ENCODE measurements at regions not wholly inside any gene's neighbourhood (a gene's known extent, or its start where the extent isn't known, plus 50 kb on each side); places are given as distances from the start of the nearest gene placed in this dataset.

- H3K9me3 Mint-ChIP-seq = peaks cover 4 to 10% (median 8%) of the 10 kb centered on the region in 3 donors
- 88% methylated on average over 2 of the region's 3 CpGs for WGBS (ENCODE audit: insufficient coverage)
Measured at GRCh38 chr5:24367216-24367615, 277.6 kb downstream of the CDH10 start.

GRCh38 chr5:24368115-24368514, 276.7 kb downstream of the CDH10 start:
- WGBS (ENCODE audit: insufficient coverage) = no CpG with 5 or more reads among the region's 2 CpGs
- H3K36me3 Mint-ChIP-seq = no peaks in the 10 kb centered on the region
- Histone ChIP-seq H3K4me1 (ENCODE audit: control insufficient read depth in 1 of 2, extremely low read depth in 1 of 2, insufficient read depth in 2 of 2, low read length in 2 of 2) (no peaks in the 10 kb centered on the region), H3K27ac (ENCODE audit: low read length) (no peak overlapping the region), H3K9me3 (no peaks in the 10 kb centered on the region), H3K4me3 (ENCODE audit: control insufficient read depth in 1 of 2, extremely low read depth in 1 of 2, low read length in 1 of 2) (no peak overlapping the region), H3K36me3 (ENCODE audit: control insufficient read depth in 2 of 2, extremely low read depth in 1 of 2, insufficient read depth in 1 of 2, low read length in 1 of 2) (no peaks in the 10 kb centered on the region), H3K27me3 (replicated peaks in 1 of 2; ENCODE audit: control insufficient read depth in 2 of 2, extremely low read depth in 1 of 2, insufficient read depth in 2 of 2, low read length in 1 of 2) (no peaks in the 10 kb centered on the region)
- no peak for ATAC-seq (replicated peaks in 1 of 4)
- peaks cover 3 to 8% (median 7%) of the 10 kb centered on the region in 3 donors for H3K9me3 Mint-ChIP-seq
- no peaks in the 10 kb centered on the region for H3K27me3 Mint-ChIP-seq
- ChIA-PET CTCF (no interaction called here), POLR2A (no interaction called here)
- H3K4me3 Mint-ChIP-seq = no peak overlapping the region
- DNase-seq = no peak
- no peak overlapping the region for H3K27ac Mint-ChIP-seq
- H3K4me1 Mint-ChIP-seq = no peaks in the 10 kb centered on the region

More at GRCh38 chr5:24367216-24367615, 277.6 kb downstream of the CDH10 start:
- ChIA-PET POLR2A (no interaction called here), CTCF (no interaction called here)
- ATAC-seq (replicated peaks in 1 of 4) (no peak), DNase-seq (no peak)
- H3K27me3 Mint-ChIP-seq = no peaks in the 10 kb centered on the region
- H3K4me1 Mint-ChIP-seq = no peaks in the 10 kb centered on the region
- no peaks in the 10 kb centered on the region for H3K36me3 Mint-ChIP-seq
- no peaks in the 10 kb centered on the region for H3K27me3 ChIP-seq (replicated peaks in 1 of 2; ENCODE audit: control insufficient read depth in 2 of 2, extremely low read depth in 1 of 2, insufficient read depth in 2 of 2, low read length in 1 of 2)
- no peak overlapping the region for H3K4me3 Mint-ChIP-seq
- no peak overlapping the region for H3K27ac Mint-ChIP-seq
- H3K4me3 ChIP-seq (ENCODE audit: control insufficient read depth in 1 of 2, extremely low read depth in 1 of 2, low read length in 1 of 2) = no peak overlapping the region
- no peaks in the 10 kb centered on the region for H3K36me3 ChIP-seq (ENCODE audit: control insufficient read depth in 2 of 2, extremely low read depth in 1 of 2, insufficient read depth in 1 of 2, low read length in 1 of 2)
- H3K4me1 ChIP-seq (ENCODE audit: control insufficient read depth in 1 of 2, extremely low read depth in 1 of 2, insufficient read depth in 2 of 2, low read length in 2 of 2) = no peaks in the 10 kb centered on the region
- H3K9me3 ChIP-seq = no peaks in the 10 kb centered on the region
- H3K27ac ChIP-seq (ENCODE audit: low read length) = no peak overlapping the region

- H3K4me1 Mint-ChIP-seq = no peaks in the 10 kb centered on the region
Measured at GRCh38 chr5:24376210-24376609, 268.6 kb downstream of the CDH10 start.

GRCh38 chr5:24376616-24377015, 268.2 kb downstream of the CDH10 start:
- Histone ChIP-seq H3K9me3 (no peaks in the 10 kb centered on the region), H3K27me3 (replicated peaks in 1 of 2; ENCODE audit: control insufficient read depth in 2 of 2, extremely low read depth in 1 of 2, insufficient read depth in 2 of 2, low read length in 1 of 2) (no peaks in the 10 kb centered on the region), H3K4me1 (ENCODE audit: control insufficient read depth in 1 of 2, extremely low read depth in 1 of 2, insufficient read depth in 2 of 2, low read length in 2 of 2) (no peaks in the 10 kb centered on the region), H3K36me3 (ENCODE audit: control insufficient read depth in 2 of 2, extremely low read depth in 1 of 2, insufficient read depth in 1 of 2, low read length in 1 of 2) (no peaks in the 10 kb centered on the region), H3K27ac (ENCODE audit: low read length) (no peak overlapping the region), H3K4me3 (ENCODE audit: control insufficient read depth in 1 of 2, extremely low read depth in 1 of 2, low read length in 1 of 2) (no peak overlapping the region)
- H3K4me1 Mint-ChIP-seq = no peaks in the 10 kb centered on the region
- 100% methylated on average over 2 of the region's 6 CpGs for WGBS (ENCODE audit: insufficient coverage)
- DNase-seq (no peak), ATAC-seq (replicated peaks in 1 of 4) (no peak)
- CTCF ChIA-PET = no interaction called here
- no peaks in the 10 kb centered on the region for H3K27me3 Mint-ChIP-seq
- POLR2A ChIA-PET = no interaction called here
- no peak overlapping the region for H3K4me3 Mint-ChIP-seq
- peaks cover 0 to 13% (median 9%) of the 10 kb centered on the region in 3 donors for H3K9me3 Mint-ChIP-seq
- H3K36me3 Mint-ChIP-seq = no peaks in the 10 kb centered on the region
- H3K27ac Mint-ChIP-seq = no peak overlapping the region

More at GRCh38 chr5:24376210-24376609, 268.6 kb downstream of the CDH10 start:
- DNase-seq (no peak), ATAC-seq (replicated peaks in 1 of 4) (no peak)
- WGBS (ENCODE audit: insufficient coverage) = no CpG with 5 or more reads among the region's 2 CpGs
- H3K27ac ChIP-seq (ENCODE audit: low read length) = no peak overlapping the region
- Mint-ChIP-seq H3K9me3 (peaks cover 0 to 13% (median 9%) of the 10 kb centered on the region in 3 donors), H3K4me3 (no peak overlapping the region), H3K27ac (no peak overlapping the region), H3K36me3 (no peaks in the 10 kb centered on the region), H3K27me3 (no peaks in the 10 kb centered on the region)
- ChIA-PET CTCF (interaction anchor here in 1 of 2 donors (0.6 kb wide), 1 partner anchor 390 kb away, joined by 6 read pairs; no protein-coding TSS in a partner anchor), POLR2A (no interaction called here)
- no peaks in the 10 kb centered on the region for H3K9me3 ChIP-seq
- no peaks in the 10 kb centered on the region for H3K4me1 ChIP-seq (ENCODE audit: control insufficient read depth in 1 of 2, extremely low read depth in 1 of 2, insufficient read depth in 2 of 2, low read length in 2 of 2)
- no peak overlapping the region for H3K4me3 ChIP-seq (ENCODE audit: control insufficient read depth in 1 of 2, extremely low read depth in 1 of 2, low read length in 1 of 2)
- H3K36me3 ChIP-seq (ENCODE audit: control insufficient read depth in 2 of 2, extremely low read depth in 1 of 2, insufficient read depth in 1 of 2, low read length in 1 of 2) = no peaks in the 10 kb centered on the region
- H3K27me3 ChIP-seq (replicated peaks in 1 of 2; ENCODE audit: control insufficient read depth in 2 of 2, extremely low read depth in 1 of 2, insufficient read depth in 2 of 2, low read length in 1 of 2) = no peaks in the 10 kb centered on the region

GRCh38 chr5:24381861-24382489, 262.8 kb downstream of the CDH10 start:
- ATAC-seq (replicated peaks in 1 of 4) (no peak), DNase-seq (no peak)
- no peaks in the 10 kb centered on the region for H3K27me3 Mint-ChIP-seq
- peaks cover 0 to 16% (median 9%) of the 10 kb centered on the region in 3 donors for H3K9me3 Mint-ChIP-seq
- Histone ChIP-seq H3K27ac (ENCODE audit: low read length) (no peak overlapping the region), H3K27me3 (replicated peaks in 1 of 2; ENCODE audit: control insufficient read depth in 2 of 2, extremely low read depth in 1 of 2, insufficient read depth in 2 of 2, low read length in 1 of 2) (no peaks in the 10 kb centered on the region), H3K4me3 (ENCODE audit: control insufficient read depth in 1 of 2, extremely low read depth in 1 of 2, low read length in 1 of 2) (no peak overlapping the region), H3K36me3 (ENCODE audit: control insufficient read depth in 2 of 2, extremely low read depth in 1 of 2, insufficient read depth in 1 of 2, low read length in 1 of 2) (no peaks in the 10 kb centered on the region), H3K9me3 (no peaks in the 10 kb centered on the region), H3K4me1 (ENCODE audit: control insufficient read depth in 1 of 2, extremely low read depth in 1 of 2, insufficient read depth in 2 of 2, low read length in 2 of 2) (no peaks in the 10 kb centered on the region)
- H3K4me1 Mint-ChIP-seq = no peaks in the 10 kb centered on the region
- 74% methylated on average over 4 of the region's 5 CpGs for WGBS (ENCODE audit: insufficient coverage)
- POLR2A ChIA-PET = no interaction called here
- CTCF ChIA-PET = no interaction called here
- H3K36me3 Mint-ChIP-seq = no peaks in the 10 kb centered on the region
- no peak overlapping the region for H3K27ac Mint-ChIP-seq
- H3K4me3 Mint-ChIP-seq = no peak overlapping the region

- Histone ChIP-seq H3K4me1 (ENCODE audit: control insufficient read depth in 1 of 2, extremely low read depth in 1 of 2, insufficient read depth in 2 of 2, low read length in 2 of 2) (no peaks in the 10 kb centered on the region), H3K4me3 (ENCODE audit: control insufficient read depth in 1 of 2, extremely low read depth in 1 of 2, low read length in 1 of 2) (no peak overlapping the region), H3K9me3 (peaks cover 2% of the 10 kb centered on the region), H3K36me3 (ENCODE audit: control insufficient read depth in 2 of 2, extremely low read depth in 1 of 2, insufficient read depth in 1 of 2, low read length in 1 of 2) (no peaks in the 10 kb centered on the region), H3K27me3 (replicated peaks in 1 of 2; ENCODE audit: control insufficient read depth in 2 of 2, extremely low read depth in 1 of 2, insufficient read depth in 2 of 2, low read length in 1 of 2) (no peaks in the 10 kb centered on the region), H3K27ac (ENCODE audit: low read length) (no peak overlapping the region)
- ChIA-PET POLR2A (no interaction called here), CTCF (no interaction called here)
- peaks cover 0 to 13% (median 11%) of the 10 kb centered on the region in 3 donors for H3K9me3 Mint-ChIP-seq
- 80% methylated on average over 1 of the region's 3 CpGs for WGBS (ENCODE audit: insufficient coverage)
- no peaks in the 10 kb centered on the region for H3K36me3 Mint-ChIP-seq
- no peak overlapping the region for H3K27ac Mint-ChIP-seq
- no peak for DNase-seq
- no peak overlapping the region for H3K4me3 Mint-ChIP-seq
- ATAC-seq (replicated peaks in 1 of 4) = no peak
- no peaks in the 10 kb centered on the region for H3K4me1 Mint-ChIP-seq
- no peaks in the 10 kb centered on the region for H3K27me3 Mint-ChIP-seq
Measured at GRCh38 chr5:24385070-24385469, 259.7 kb downstream of the CDH10 start.

- H3K4me3 ChIP-seq (ENCODE audit: control insufficient read depth in 1 of 2, extremely low read depth in 1 of 2, low read length in 1 of 2) = no peak overlapping the region
- no peak overlapping the region for H3K4me3 Mint-ChIP-seq
- WGBS (ENCODE audit: insufficient coverage) = no CpG with 5 or more reads among the region's 1 CpG
- no peak overlapping the region for H3K27ac Mint-ChIP-seq
- peaks cover 0 to 12% (median 10%) of the 10 kb centered on the region in 3 donors for H3K9me3 Mint-ChIP-seq
- ATAC-seq (replicated peaks in 1 of 4) (no peak), DNase-seq (no peak)
- H3K27ac ChIP-seq (ENCODE audit: low read length) = no peak overlapping the region
- no peaks in the 10 kb centered on the region for H3K27me3 Mint-ChIP-seq
- no peaks in the 10 kb centered on the region for H3K27me3 ChIP-seq (replicated peaks in 1 of 2; ENCODE audit: control insufficient read depth in 2 of 2, extremely low read depth in 1 of 2, insufficient read depth in 2 of 2, low read length in 1 of 2)
- no peaks in the 10 kb centered on the region for H3K36me3 Mint-ChIP-seq
- H3K4me1 Mint-ChIP-seq = no peaks in the 10 kb centered on the region
- H3K4me1 ChIP-seq (ENCODE audit: control insufficient read depth in 1 of 2, extremely low read depth in 1 of 2, insufficient read depth in 2 of 2, low read length in 2 of 2) = no peaks in the 10 kb centered on the region
- H3K9me3 ChIP-seq = peaks cover 2% of the 10 kb centered on the region
- CTCF ChIA-PET = no interaction called here
- POLR2A ChIA-PET = no interaction called here
- no peaks in the 10 kb centered on the region for H3K36me3 ChIP-seq (ENCODE audit: control insufficient read depth in 2 of 2, extremely low read depth in 1 of 2, insufficient read depth in 1 of 2, low read length in 1 of 2)
Measured at GRCh38 chr5:24385617-24386016, 259.2 kb downstream of the CDH10 start.
